OCI-LY7 (cell line): ENCODE measurements at regions not wholly inside any gene's neighbourhood (a gene's known extent, or its start where the extent isn't known, plus 50 kb on each side); places are given as distances from the start of the nearest gene placed in this dataset.
"Not testable (repeated sequence)": the region's sequence is repeated elsewhere in the genome, so short reads cannot be mapped to it uniquely, and the experiment has no call there.

Experiments used
- BruUV-seq: library from RNA; stranded (reverse); fragments of 400-500 nt; replicated peaks from 2 replicates; lab custom pipeline; 2021; lab: Mats Ljungman, UMichigan
- CTCF ChIA-PET: fragments of 300-600 bp; sonication (Branson Sonifier 250); formaldehyde crosslinking; loops from one replicate; lab custom pipeline; 2022; ENCODE audit warnings: antibody characterized with exemption; ENCODE audit not compliant: unreplicated experiment; lab: Charles Lee
- POLR2A ChIA-PET: fragments of 300-600 bp; sonication (Branson Sonifier 250); formaldehyde crosslinking; loops from one replicate; lab custom pipeline; 2022; ENCODE audit warnings: antibody characterized with exemption; lab: Charles Lee
- DNase-seq: peaks from one replicate; pipeline ENCODE4 v3.0.0-alpha.2; 2015; ENCODE audit warnings: low spot score
- H2AFZ ChIP-seq: fragments of 200-600 bp; sonication (generic), shearing (Covaris generic); 2 replicates; pipeline ENCODE4 v1.6.1; 2014; ENCODE audit warnings: mild to moderate bottlenecking, antibody characterized with exemption, low read length, moderate library complexity
- H3K27ac ChIP-seq: fragments of 200-600 bp; sonication (generic); 2 replicates; pipeline ENCODE4 v1.5.1; 2014; ENCODE audit warnings: mixed run types, low read depth, mild to moderate bottlenecking, moderate library complexity, low read length, inconsistent platforms; ENCODE audit not compliant: poor library complexity, severe bottlenecking
- H3K36me3 ChIP-seq: fragments of 200-600 bp; sonication (generic); 2 replicates; pipeline ENCODE4 v1.6.1; 2014; ENCODE audit warnings: mild to moderate bottlenecking, antibody characterized with exemption, low read length, moderate library complexity, mixed read lengths; ENCODE audit not compliant: insufficient read depth
- H3K4me1 ChIP-seq: fragments of 200-600 bp; sonication (generic); 2 replicates; pipeline ENCODE4 v1.5.1; 2014; ENCODE audit warnings: mild to moderate bottlenecking, low read length; ENCODE audit not compliant: insufficient read depth, poor library complexity, severe bottlenecking
- H3K4me2 ChIP-seq: fragments of 200-600 bp; sonication (generic); 2 replicates; pipeline ENCODE4 v1.6.1; 2014; ENCODE audit warnings: mild to moderate bottlenecking, low read length
- H3K4me3 ChIP-seq: fragments of 200-600 bp; sonication (generic); 2 replicates; pipeline ENCODE4 v1.5.1; 2014; ENCODE audit warnings: mild to moderate bottlenecking, low read depth, low read length; ENCODE audit not compliant: poor library complexity, severe bottlenecking
- H3K79me2 ChIP-seq: fragments of 200-600 bp; sonication (generic); 2 replicates; pipeline ENCODE4 v1.6.1; 2016; ENCODE audit warnings: low read depth, mild to moderate bottlenecking, low read length, moderate library complexity, mixed read lengths; ENCODE audit not compliant: insufficient read depth
- H3K9me2 ChIP-seq: fragments of 200-600 bp; sonication (generic); 2 replicates; pipeline ENCODE4 v1.6.1; 2016; ENCODE audit warnings: mild to moderate bottlenecking, low read length, mixed read lengths; ENCODE audit not compliant: insufficient read depth
- H3K9me3 ChIP-seq: fragments of 200-600 bp; sonication (generic); 2 replicates; pipeline ENCODE4 v1.6.1; 2014; ENCODE audit warnings: mild to moderate bottlenecking, mixed run types, low read length, mixed read lengths
- H4K20me1 ChIP-seq: fragments of 200-600 bp; sonication (generic); 2 replicates; pipeline ENCODE4 v1.6.1; 2014; ENCODE audit warnings: mild to moderate bottlenecking, antibody characterized with exemption, low read length, moderate library complexity, mixed read lengths; ENCODE audit not compliant: insufficient read depth
- CTCF ChIP-seq: fragments of 200-600 bp; sonication (generic); conservative IDR thresholded peaks from 2 replicates; pipeline ENCODE4 v1.5.1; 2014; ENCODE audit warnings: mild to moderate bottlenecking, antibody characterized with exemption, low read length, moderate library complexity, mixed read lengths
- EZH2phosphoT487 ChIP-seq: fragments of 200-600 bp; sonication (generic); IDR thresholded peaks from 2 replicates; pipeline ENCODE4 v1.6.1; 2018; ENCODE audit warnings: low read depth, borderline replicate concordance, mild to moderate bottlenecking, mixed run types, antibody characterized with exemption, low read length, moderate library complexity, mixed read lengths
- intact Hi-C: fragments of 100-400 bp; cut with micrococcal nuclease; formaldehyde crosslinking; loops from one replicate; pipeline ENCODE4 v1.10.0; 2022; ENCODE audit not compliant: unreplicated experiment

DNA sequence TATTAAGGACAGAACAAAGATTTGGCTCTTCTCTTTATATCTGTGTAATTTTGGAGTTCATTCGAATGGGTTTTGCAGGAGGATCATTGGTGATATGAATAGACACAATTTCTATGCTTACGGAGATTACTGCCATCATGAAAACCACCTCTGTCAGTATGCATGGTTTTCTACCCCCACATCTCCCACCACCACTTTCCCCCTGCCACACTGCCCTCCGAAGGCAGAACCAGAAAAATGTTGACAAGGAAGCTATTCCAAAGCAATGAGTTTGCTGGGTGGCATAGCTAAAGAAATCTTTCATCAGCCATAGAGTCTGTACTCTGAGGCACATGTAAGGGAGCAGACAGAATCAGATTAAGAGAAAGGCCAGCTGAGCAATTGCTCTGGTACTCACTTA lies 567.3 kb upstream of the ACTRT1 start:
- no peak overlapping the region for H3K27ac ChIP-seq
- intact Hi-C loops = no loop called here
- no peak overlapping the region for H3K4me2 ChIP-seq
- no peak for TF ChIP-seq EZH2phosphoT487
- H3K4me1 ChIP-seq = no peaks in the 10 kb centered on the region
- POLR2A ChIA-PET = no interaction called here
- no peak for DNase-seq
- H3K9me3 ChIP-seq = no peaks in the 10 kb centered on the region
- no peak overlapping the region for H2AFZ ChIP-seq
- no peaks in the 10 kb centered on the region for H3K79me2 ChIP-seq
- CTCF ChIA-PET = no interaction called here
- H3K36me3 ChIP-seq = no peaks in the 10 kb centered on the region
- no peak overlapping the region for H3K4me3 ChIP-seq
- no TSS peak for BruUV-seq
- no peaks in the 10 kb centered on the region for H4K20me1 ChIP-seq
- H3K9me2 ChIP-seq = no peaks in the 10 kb centered on the region

DNA sequence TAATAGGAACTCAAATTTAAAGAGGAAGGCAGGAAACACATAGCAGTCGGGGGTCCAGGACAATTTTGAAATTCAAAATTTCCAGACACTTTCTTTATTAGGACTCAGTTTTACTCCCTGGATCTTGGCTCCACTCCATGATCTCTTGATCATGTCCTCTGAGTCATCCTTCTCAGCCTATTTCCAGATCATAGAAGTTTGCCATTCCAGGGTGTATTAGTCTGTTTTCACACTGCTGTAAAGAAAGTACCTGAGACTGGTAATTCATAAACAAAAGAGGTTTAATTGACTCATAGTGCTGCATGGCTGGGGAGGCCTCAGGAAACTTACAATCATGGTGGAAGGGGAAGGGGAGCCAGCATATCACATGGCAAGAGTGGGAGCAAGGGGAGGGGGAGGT lies 564.7 kb upstream of the ACTRT1 start:
- intact Hi-C loops = no loop called here
- H3K27ac ChIP-seq = no peak overlapping the region
- H2AFZ ChIP-seq = no peak overlapping the region
- no peaks in the 10 kb centered on the region for H3K4me1 ChIP-seq
- H3K36me3 ChIP-seq = no peaks in the 10 kb centered on the region
- CTCF ChIA-PET = no interaction called here
- no peak for DNase-seq
- no peaks in the 10 kb centered on the region for H4K20me1 ChIP-seq
- no TSS peak for BruUV-seq
- no peak overlapping the region for H3K4me2 ChIP-seq
- no peak overlapping the region for H3K4me3 ChIP-seq
- H3K9me2 ChIP-seq = no peaks in the 10 kb centered on the region
- POLR2A ChIA-PET = no interaction called here
- H3K9me3 ChIP-seq = no peaks in the 10 kb centered on the region
- TF ChIP-seq CTCF = no peak
- no peak for TF ChIP-seq EZH2phosphoT487
- H3K79me2 ChIP-seq = no peaks in the 10 kb centered on the region

- DNase-seq, CTCF ChIA-PET, intact Hi-C loops, H3K4me2 ChIP-seq, H3K36me3 ChIP-seq, H2AFZ ChIP-seq, H3K79me2 ChIP-seq, H3K4me1 ChIP-seq, POLR2A ChIA-PET, H4K20me1 ChIP-seq, BruUV-seq, H3K4me3 ChIP-seq, H3K9me2 ChIP-seq, H3K9me3 ChIP-seq, H3K27ac ChIP-seq: not testable (repeated sequence)
Measured at GRCh38 chrX:128606817-128607216, 554.6 kb upstream of the ACTRT1 start.

DNA sequence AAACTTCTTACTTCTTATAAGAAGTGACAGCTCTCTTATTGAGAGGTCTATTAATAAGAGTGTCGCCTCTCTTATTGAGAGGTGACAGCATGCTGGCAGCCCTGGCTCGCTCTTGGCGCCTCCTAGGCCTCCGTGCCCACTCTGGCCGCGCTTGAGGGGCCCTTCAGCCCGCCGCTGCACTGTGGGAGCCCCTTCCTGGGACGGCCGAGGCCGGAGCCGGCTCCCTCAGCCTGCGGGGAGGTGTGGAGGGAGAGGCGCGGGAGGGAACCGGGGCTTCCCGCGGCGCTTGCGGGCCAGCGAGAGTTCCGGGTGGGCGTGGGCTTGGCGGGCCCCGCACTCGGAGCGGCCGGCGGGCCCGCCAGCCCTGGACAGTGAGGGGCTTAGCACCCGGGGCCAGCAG lies 554.2 kb upstream of the ACTRT1 start:
- CTCF ChIA-PET, DNase-seq, POLR2A ChIA-PET, BruUV-seq, H2AFZ ChIP-seq, H3K36me3 ChIP-seq, intact Hi-C loops, H3K4me2 ChIP-seq, H3K9me3 ChIP-seq, H3K9me2 ChIP-seq, H4K20me1 ChIP-seq, H3K79me2 ChIP-seq, H3K4me1 ChIP-seq, H3K27ac ChIP-seq, H3K4me3 ChIP-seq: not testable (repeated sequence)
